Astrocyte (in vitro differentiated cells and primary cell): ENCODE measurements at regions not wholly inside any gene's neighbourhood (a gene's known extent, or its start where the extent isn't known, plus 50 kb on each side); places are given as distances from the start of the nearest gene placed in this dataset.

Experiments
- DNase-seq: peaks from one replicate; pipeline ENCODE4 v3.0.0-alpha.2; 2010; ENCODE audit warnings: low read depth
- FAIRE-seq: peaks from 2 replicates; lab custom pipeline; 2011; peaks lifted over from hg19 to GRCh38; lab: Jason Lieb, UNC
- H2AFZ ChIP-seq: 2 replicates; pipeline ENCODE4 v1.6.0; 2012; ENCODE audit warnings: low read depth, low read length, inconsistent platforms
- H3K27ac ChIP-seq: 2 replicates; pipeline ENCODE4 v1.5.1; 2011; ENCODE audit warnings: low read depth, low read length, inconsistent platforms
- H3K27me3 ChIP-seq: 2 replicates; pipeline ENCODE4 v1.6.0; 2011; ENCODE audit warnings: low read length, inconsistent platforms; ENCODE audit not compliant: insufficient read depth
- H3K36me3 ChIP-seq: 2 replicates; pipeline ENCODE4 v1.5.1; 2011; ENCODE audit warnings: low read length, inconsistent platforms; ENCODE audit not compliant: insufficient read depth
- H3K4me1 ChIP-seq: 2 replicates; pipeline ENCODE4 v1.5.1; 2011; ENCODE audit warnings: low read length, inconsistent platforms; ENCODE audit not compliant: insufficient read depth
- H3K4me2 ChIP-seq: 2 replicates; pipeline ENCODE4 v1.6.0; 2012; ENCODE audit warnings: low read length, inconsistent platforms
- H3K4me3 ChIP-seq: 2 replicates; pipeline ENCODE4 v1.5.1; 2011; ENCODE audit warnings: low read depth, mild to moderate bottlenecking, low read length, inconsistent platforms; ENCODE audit not compliant: insufficient read depth
- H3K79me2 ChIP-seq: 2 replicates; pipeline ENCODE4 v1.6.0; 2012; ENCODE audit warnings: mild to moderate bottlenecking, low read length, inconsistent platforms; ENCODE audit not compliant: insufficient read depth
- H3K9ac ChIP-seq: 2 replicates; pipeline ENCODE4 v1.6.0; 2012; ENCODE audit warnings: mild to moderate bottlenecking, low read length, inconsistent platforms
- H3K9me3 ChIP-seq: 2 replicates; pipeline ENCODE4 v1.5.1; 2012; ENCODE audit warnings: low read depth, mild to moderate bottlenecking, low read length, inconsistent platforms; ENCODE audit not compliant: insufficient read depth
- H4K20me1 ChIP-seq: 2 replicates; pipeline ENCODE4 v1.6.0; 2012; ENCODE audit warnings: low read length, inconsistent platforms; ENCODE audit not compliant: insufficient read depth
- H3K27ac Mint-ChIP-seq: one replicate; pipeline ENCODE4 v1.8.0; 2021; ENCODE audit warnings: mild to moderate bottlenecking, mixed read lengths; ENCODE audit not compliant: unreplicated experiment
- H3K27me3 Mint-ChIP-seq: one replicate; pipeline ENCODE4 v1.8.0; 2021; ENCODE audit warnings: low read depth, mixed read lengths; ENCODE audit not compliant: unreplicated experiment
- H3K36me3 Mint-ChIP-seq: one replicate; pipeline ENCODE4 v1.8.0; 2021; ENCODE audit warnings: low read depth, mixed read lengths; ENCODE audit not compliant: unreplicated experiment
- H3K4me1 Mint-ChIP-seq: one replicate; pipeline ENCODE4 v1.8.0; 2021; ENCODE audit warnings: low read depth, mixed read lengths; ENCODE audit not compliant: unreplicated experiment
- H3K4me3 Mint-ChIP-seq: one replicate; pipeline ENCODE4 v1.8.0; 2021; ENCODE audit warnings: mild to moderate bottlenecking, moderate library complexity, mixed read lengths; ENCODE audit not compliant: unreplicated experiment
- H3K9me3 Mint-ChIP-seq: one replicate; pipeline ENCODE4 v1.8.0; 2021; ENCODE audit warnings: mild to moderate bottlenecking, mixed read lengths; ENCODE audit not compliant: unreplicated experiment
- CTCF ChIP-seq: IDR thresholded peaks from 2 replicates; pipeline ENCODE4 v1.5.1; 2011; ENCODE audit warnings: low read depth, mild to moderate bottlenecking, inconsistent platforms, low read length, moderate library complexity; ENCODE audit not compliant: insufficient read depth
- EZH2 ChIP-seq: IDR thresholded peaks from 2 replicates; pipeline ENCODE4 v1.6.1; 2012; ENCODE audit warnings: mild to moderate bottlenecking, low read length, inconsistent platforms; ENCODE audit not compliant: insufficient read depth

- DNase-seq (no peak), FAIRE-seq (no peak)
- TF ChIP-seq CTCF (no peak), EZH2 (no peak)
Measured at GRCh38 chr2:236666646-236667204, 97.1 kb downstream of the ACKR3 start.

GRCh38 chr2:236667526-236667925, 97.9 kb downstream of the ACKR3 start:
- Mint-ChIP-seq H3K27me3 (peaks cover 6% of the 10 kb centered on the region), H3K27ac (no peak overlapping the region), H3K4me1 (peaks cover 17% of the 10 kb centered on the region), H3K4me3 (no peak overlapping the region), H3K36me3 (peaks cover 15% of the 10 kb centered on the region), H3K9me3 (peaks cover 44% of the 10 kb centered on the region)
- no peaks in the 10 kb centered on the region for H3K36me3 ChIP-seq
- H3K4me2 ChIP-seq = no peak overlapping the region
- H3K79me2 ChIP-seq = no peaks in the 10 kb centered on the region
- H3K27me3 ChIP-seq = no peaks in the 10 kb centered on the region
- DNase-seq = no peak
- H3K9me3 ChIP-seq = peaks cover 8% of the 10 kb centered on the region
- H3K4me1 ChIP-seq = peaks cover 24% of the 10 kb centered on the region
- H3K9ac ChIP-seq = no peak overlapping the region
- FAIRE-seq = no peak
- no peak overlapping the region for H3K27ac ChIP-seq
- no peaks in the 10 kb centered on the region for H4K20me1 ChIP-seq
- TF ChIP-seq EZH2 (no peak), CTCF (no peak)
- H3K4me3 ChIP-seq = no peak overlapping the region
- H2AFZ ChIP-seq = no peak overlapping the region

More at GRCh38 chr2:236666646-236667204, 97.1 kb downstream of the ACKR3 start:
- peaks cover 8% of the 10 kb centered on the region for H3K9me3 ChIP-seq
- no peak overlapping the region for H3K4me2 ChIP-seq
- H3K27me3 Mint-ChIP-seq = peaks cover 6% of the 10 kb centered on the region
- peaks cover 25% of the 10 kb centered on the region for H3K4me1 Mint-ChIP-seq
- H3K4me3 ChIP-seq = no peak overlapping the region
- peaks cover 39% of the 10 kb centered on the region for H3K9me3 Mint-ChIP-seq
- H3K27me3 ChIP-seq = no peaks in the 10 kb centered on the region
- no peak overlapping the region for H2AFZ ChIP-seq
- H4K20me1 ChIP-seq = no peaks in the 10 kb centered on the region
- H3K9ac ChIP-seq = no peak overlapping the region
- H3K27ac Mint-ChIP-seq = no peak overlapping the region
- peaks cover 15% of the 10 kb centered on the region for H3K36me3 Mint-ChIP-seq
- H3K4me3 Mint-ChIP-seq = no peak overlapping the region
- no peaks in the 10 kb centered on the region for H3K36me3 ChIP-seq
- no peaks in the 10 kb centered on the region for H3K79me2 ChIP-seq
- H3K27ac ChIP-seq = no peak overlapping the region
- H3K4me1 ChIP-seq = peaks cover 32% of the 10 kb centered on the region

- Mint-ChIP-seq H3K27ac (no peak overlapping the region), H3K9me3 (peaks cover 49% of the 10 kb centered on the region), H3K4me3 (no peak overlapping the region), H3K27me3 (peaks cover 6% of the 10 kb centered on the region), H3K4me1 (peaks cover 7% of the 10 kb centered on the region), H3K36me3 (peaks cover 20% of the 10 kb centered on the region)
- no peak for DNase-seq
- FAIRE-seq = no peak
- Histone ChIP-seq H3K9me3 (peaks cover 8% of the 10 kb centered on the region), H3K79me2 (no peaks in the 10 kb centered on the region), H3K4me3 (no peak overlapping the region), H3K9ac (no peak overlapping the region), H3K4me2 (no peak overlapping the region), H3K4me1 (peaks cover 14% of the 10 kb centered on the region), H3K36me3 (no peaks in the 10 kb centered on the region), H3K27ac (no peak overlapping the region), H4K20me1 (no peaks in the 10 kb centered on the region), H3K27me3 (no peaks in the 10 kb centered on the region), H2AFZ (no peak overlapping the region)
- TF ChIP-seq CTCF (no peak), EZH2 (no peak)
Measured at GRCh38 chr2:236668531-236668969, 98.9 kb downstream of the ACKR3 start.
